GM12872 (cell line): ENCODE measurements at regions not wholly inside any gene's neighbourhood (a gene's known extent, or its start where the extent isn't known, plus 50 kb on each side); places are given as distances from the start of the nearest gene placed in this dataset.

Experiments
- TF ChIP-seq, protein P1 (sequence below): IDR thresholded peaks from 3 replicates; pipeline ENCODE4 v1.5.1; 2011; ENCODE audit warnings: low read depth, mild to moderate bottlenecking, low read length, moderate library complexity; ENCODE audit not compliant: insufficient read depth

DNA sequence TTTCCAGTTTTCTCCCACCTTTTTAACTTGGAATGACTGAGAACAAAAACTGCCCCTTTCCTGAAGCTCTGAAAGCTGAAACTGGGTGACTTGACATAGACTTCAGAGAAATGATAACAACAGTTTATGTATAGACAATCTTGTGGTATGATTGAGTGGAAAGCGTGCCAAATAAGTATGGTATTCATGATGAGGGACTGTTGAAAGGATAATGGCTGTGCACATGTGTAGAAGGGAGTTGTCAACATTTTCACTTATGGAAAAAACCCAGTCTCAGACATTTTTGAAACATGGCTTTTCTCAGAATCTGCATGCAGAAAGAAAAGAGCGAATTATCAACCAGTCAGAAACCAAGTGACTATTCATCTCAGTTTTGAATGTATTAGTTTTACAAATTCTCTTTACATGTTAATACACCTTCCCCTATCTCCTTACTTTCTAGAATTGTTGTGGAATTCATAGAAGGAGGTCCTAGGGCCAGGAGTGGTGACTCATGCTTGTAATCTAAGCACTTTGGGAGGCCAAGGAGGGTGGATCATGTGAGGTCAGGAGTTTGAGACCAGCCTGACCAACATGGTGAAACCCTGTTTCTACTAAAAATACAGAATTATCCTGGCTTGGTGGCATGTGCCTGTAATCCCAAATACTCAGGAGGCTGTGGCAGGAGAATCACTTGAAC is 261.2 kb downstream of the S1PR1 start:
- TF ChIP-seq, protein P1, sequence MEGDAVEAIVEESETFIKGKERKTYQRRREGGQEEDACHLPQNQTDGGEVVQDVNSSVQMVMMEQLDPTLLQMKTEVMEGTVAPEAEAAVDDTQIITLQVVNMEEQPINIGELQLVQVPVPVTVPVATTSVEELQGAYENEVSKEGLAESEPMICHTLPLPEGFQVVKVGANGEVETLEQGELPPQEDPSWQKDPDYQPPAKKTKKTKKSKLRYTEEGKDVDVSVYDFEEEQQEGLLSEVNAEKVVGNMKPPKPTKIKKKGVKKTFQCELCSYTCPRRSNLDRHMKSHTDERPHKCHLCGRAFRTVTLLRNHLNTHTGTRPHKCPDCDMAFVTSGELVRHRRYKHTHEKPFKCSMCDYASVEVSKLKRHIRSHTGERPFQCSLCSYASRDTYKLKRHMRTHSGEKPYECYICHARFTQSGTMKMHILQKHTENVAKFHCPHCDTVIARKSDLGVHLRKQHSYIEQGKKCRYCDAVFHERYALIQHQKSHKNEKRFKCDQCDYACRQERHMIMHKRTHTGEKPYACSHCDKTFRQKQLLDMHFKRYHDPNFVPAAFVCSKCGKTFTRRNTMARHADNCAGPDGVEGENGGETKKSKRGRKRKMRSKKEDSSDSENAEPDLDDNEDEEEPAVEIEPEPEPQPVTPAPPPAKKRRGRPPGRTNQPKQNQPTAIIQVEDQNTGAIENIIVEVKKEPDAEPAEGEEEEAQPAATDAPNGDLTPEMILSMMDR = no peak

DNA sequence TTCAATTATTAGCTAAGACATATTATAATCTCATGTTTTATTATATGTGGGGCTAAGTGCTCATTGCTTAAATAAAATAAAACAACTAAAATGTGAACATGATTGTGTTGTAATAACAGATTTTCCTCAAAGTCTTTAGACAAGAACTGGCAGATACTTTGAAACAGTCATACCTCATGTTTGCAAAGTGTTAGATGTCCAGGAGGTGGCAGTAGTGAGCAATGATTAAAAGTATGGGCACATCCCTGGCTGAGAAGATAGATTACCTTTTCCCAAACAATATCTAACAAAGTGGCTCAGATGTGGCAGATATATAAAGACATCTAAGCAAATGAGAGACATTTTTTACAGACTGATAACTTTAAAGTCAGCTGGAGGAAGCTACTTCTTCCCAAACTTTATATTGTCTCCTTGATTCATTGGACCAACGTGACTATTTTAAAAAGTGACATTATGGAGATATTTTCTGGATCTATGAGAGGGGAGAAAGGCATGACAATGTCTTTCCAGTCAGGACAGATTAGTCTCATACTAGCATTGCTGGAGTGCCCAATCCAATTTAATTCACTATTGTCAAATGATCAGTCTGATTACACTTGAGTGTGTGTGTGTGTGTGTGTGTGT is 269.8 kb downstream of the S1PR1 start:
- TF ChIP-seq, protein P1 = peak; percentile 73

DNA sequence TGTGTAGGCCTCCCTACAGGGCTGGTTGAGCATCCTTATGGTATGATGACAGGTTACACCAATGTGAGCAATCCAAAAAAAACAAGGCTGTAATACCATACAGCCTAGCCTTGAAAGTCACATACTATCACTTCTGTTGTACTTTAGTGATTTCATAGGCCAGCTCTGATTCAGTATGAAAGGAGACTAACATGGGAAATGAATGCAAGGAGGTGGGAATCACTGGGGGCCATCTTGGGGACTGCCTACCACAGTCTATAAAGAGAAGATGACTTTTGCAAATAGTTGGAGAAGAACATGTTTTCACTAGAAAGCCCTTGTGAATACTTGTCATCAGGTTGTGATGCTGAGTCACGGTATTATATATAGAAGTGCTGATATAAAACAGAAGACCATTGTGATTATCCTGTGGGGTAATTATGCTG is 270.7 kb downstream of the S1PR1 start:
- TF ChIP-seq, protein P1 = no peak

DNA sequence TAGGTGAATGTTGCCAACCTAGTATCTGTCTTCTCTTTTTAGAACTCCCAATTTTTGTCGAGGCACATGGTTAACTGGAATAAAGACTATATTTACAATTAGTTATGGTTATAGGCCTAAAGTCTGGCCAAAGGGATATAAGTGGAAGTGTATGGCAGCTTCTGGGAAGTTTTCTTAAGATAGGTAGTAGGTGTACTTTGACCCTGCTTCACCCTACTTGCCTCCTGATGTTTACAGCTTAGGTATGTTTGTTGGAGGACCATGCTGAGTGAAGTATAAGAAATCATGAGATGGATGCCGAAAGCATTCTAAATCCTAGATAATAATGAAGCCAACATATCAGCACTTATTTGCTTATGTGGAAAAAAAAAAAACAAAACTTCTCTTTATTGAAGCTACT is 272.1 kb downstream of the S1PR1 start:
- TF ChIP-seq, protein P1 = no peak

DNA sequence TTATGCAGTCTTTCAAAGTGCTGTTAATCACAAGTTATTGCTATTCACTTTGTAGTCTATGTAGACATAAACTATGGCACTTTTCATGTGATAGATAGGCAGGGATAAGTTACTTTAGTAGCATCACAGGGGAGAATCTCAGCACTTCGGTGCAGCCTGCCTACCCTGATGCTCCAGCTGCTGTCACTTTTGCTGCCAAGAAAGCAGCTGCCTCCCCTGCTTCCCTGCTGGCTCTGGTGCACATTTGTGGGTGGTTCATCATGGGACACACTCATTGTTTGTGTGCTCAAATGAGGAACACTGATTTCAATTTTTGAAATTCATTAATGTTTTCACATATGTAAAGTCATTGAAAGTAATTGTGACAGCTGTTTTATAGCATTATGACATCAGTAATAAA is 272.6 kb downstream of the S1PR1 start:
- TF ChIP-seq, protein P1 = no peak

DNA sequence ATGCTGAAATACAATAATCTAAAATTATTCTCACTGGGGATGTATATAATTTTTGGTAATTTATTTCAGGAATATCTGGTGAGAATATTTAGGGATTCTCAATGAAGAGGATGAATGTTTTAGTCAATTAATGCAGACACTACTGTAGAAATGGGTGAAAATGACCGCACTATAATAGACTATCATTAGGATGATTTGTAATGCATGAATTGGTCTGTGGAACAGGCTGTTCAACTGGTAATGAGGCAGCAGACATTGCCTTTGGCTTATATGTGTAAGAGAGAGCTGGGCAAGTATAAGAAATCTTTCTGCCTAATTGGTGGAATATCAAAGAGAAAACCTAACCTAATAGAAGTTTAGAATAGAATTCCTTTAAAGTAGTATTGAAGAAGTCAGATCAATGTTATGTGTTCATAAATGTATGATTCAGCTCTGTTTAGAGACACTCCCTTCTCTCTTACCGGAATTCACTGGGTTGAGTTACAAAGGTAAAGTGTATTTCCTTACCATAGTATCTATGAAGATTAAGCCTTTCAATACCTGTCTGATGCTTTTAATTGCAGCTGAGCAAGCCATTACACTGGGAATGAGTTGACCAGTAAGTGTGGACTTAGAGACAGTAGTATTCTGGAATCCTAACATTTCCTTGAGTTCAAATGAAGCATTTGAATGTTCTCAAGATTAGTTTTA is 274.5 kb downstream of the S1PR1 start:
- TF ChIP-seq, protein P1 = no peak

DNA sequence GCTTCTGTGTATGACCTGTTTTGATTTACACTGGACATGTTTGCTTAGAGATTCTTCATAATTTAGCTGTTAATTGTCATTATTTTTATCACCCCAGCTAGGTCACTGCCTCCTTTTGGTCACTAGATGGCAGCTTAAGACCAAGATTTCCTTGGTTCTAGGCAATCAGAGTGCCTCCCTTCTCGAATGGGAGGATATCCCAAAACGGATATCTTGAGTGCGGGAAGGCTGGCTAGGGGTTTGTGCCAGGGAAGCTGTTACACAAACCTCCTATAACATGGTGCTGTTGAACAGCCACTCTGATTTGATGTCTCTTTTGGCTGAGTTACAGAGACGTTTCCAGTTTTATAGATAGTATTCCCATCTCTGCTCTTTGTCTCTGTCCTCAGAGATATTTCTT is 283.5 kb downstream of the S1PR1 start:
- TF ChIP-seq, protein P1 = peak; percentile 77
